Right cardiac atrium (tissue), 5 donors: ENCODE measurements at regions not wholly inside any gene's neighbourhood (a gene's known extent, or its start where the extent isn't known, plus 50 kb on each side); places are given as distances from the start of the nearest gene placed in this dataset.

Experiments
- ATAC-seq, 2 donors: fragments of 200-7000 bp; cut with Tn5 transposase; one replicate each; pipeline versions ENCODE4 v1.8.0 to v1.9.1; 2020; ENCODE audit warnings: moderate library complexity in 2 of 2, mild to moderate bottlenecking in 1 of 2
- DNase-seq, 3 donors: peaks; one replicate each; pipeline ENCODE4 v3.0.0-alpha.2; 2020
- H3K27ac ChIP-seq: one replicate; pipeline ENCODE4 v1.5.1; 2013; ENCODE audit warnings: mild to moderate bottlenecking, low read length, control low read depth, moderate library complexity
- H3K27me3 ChIP-seq: one replicate; pipeline ENCODE4 v1.6.1; 2013; ENCODE audit not compliant: control insufficient read depth, insufficient read depth
- H3K4me1 ChIP-seq: one replicate; pipeline ENCODE4 v1.6.1; 2013; ENCODE audit warnings: low read length; ENCODE audit not compliant: control insufficient read depth, insufficient read depth
- H3K4me3 ChIP-seq: one replicate; pipeline ENCODE4 v1.5.1; 2013; ENCODE audit warnings: low read length, control low read depth
- H3K9me3 ChIP-seq: one replicate; pipeline ENCODE4 v1.6.1; 2013; ENCODE audit warnings: low read length; ENCODE audit not compliant: control insufficient read depth
- WGBS: extraction: QIAGEN DNeasy Blood & Tissue Kit; methylation state at CpG from one replicate; pipeline ENCODE4 v1.1.7; 2013; 5-methylcytosine and 5-hydroxymethylcytosine counted together
- intact Hi-C, 4 donors: fragments of 100-400 bp; cut with DNase I; formaldehyde crosslinking; loops; one replicate each; pipeline versions ENCODE4 v1.11.0 to v1.14.0; 2022 to 2023
- donor health status: healthy with polysubstance abuse.
- donor health status: DM: no; HTN: yes; CAD: no.
- donor health status: DM: no; HTN: no; CAD: no.
- donor health status: DM: no; HTN: yes; CAD: no; lungs with severe emphysema.
- donor health status: DM: yes; HTN: yes; CAD: no.

- intact Hi-C loops: no loop called here
- Histone ChIP-seq H3K9me3 (no peaks in the 10 kb centered on the region), H3K27me3 (no peaks in the 10 kb centered on the region), H3K4me3 (no peak overlapping the region), H3K27ac (no peak overlapping the region), H3K4me1 (no peaks in the 10 kb centered on the region)
- ATAC-seq (no peak), DNase-seq (no peak)
Measured at GRCh38 chrX:137483554-137483953, 82.4 kb upstream of the ZIC3 start.

DNA sequence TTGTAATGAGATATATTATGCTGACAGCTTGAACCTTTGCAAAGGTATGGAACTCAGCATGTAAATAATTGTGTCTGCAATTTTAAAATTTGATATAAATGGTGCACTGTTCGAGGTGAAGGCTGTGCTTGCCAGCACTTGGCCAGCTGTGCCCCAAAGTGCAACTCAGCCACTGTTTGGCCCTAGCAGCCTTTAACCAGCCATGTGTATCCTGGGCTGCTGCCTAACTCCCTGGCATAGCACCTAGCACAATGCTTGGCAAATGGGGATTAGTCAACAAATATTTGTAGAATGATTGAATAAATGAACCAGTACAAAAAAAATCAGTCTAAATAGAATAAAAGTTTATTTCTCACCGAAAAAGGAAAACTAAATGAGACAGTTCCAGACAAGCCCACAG is 83.8 kb upstream of the ZIC3 start:
- Histone ChIP-seq H3K4me3 (no peak overlapping the region), H3K27ac (no peak overlapping the region), H3K9me3 (no peaks in the 10 kb centered on the region), H3K27me3 (no peaks in the 10 kb centered on the region), H3K4me1 (no peaks in the 10 kb centered on the region)
- WGBS: 62% methylated on average over 2 of the region's 2 CpGs
- no peak for ATAC-seq
- DNase-seq: no peak
- intact Hi-C loops: no loop called here

- no peak for DNase-seq
- no peak for ATAC-seq
- no peak overlapping the region for H3K27ac ChIP-seq
- H3K27me3 ChIP-seq: no peaks in the 10 kb centered on the region
- H3K4me1 ChIP-seq: no peaks in the 10 kb centered on the region
- H3K9me3 ChIP-seq: no peaks in the 10 kb centered on the region
- WGBS: 6% methylated on average over 2 of the region's 2 CpGs
- intact Hi-C loops: no loop called here
- H3K4me3 ChIP-seq: no peak overlapping the region
Measured at GRCh38 chrX:137479386-137479785, 86.5 kb upstream of the ZIC3 start.

- no peak overlapping the region for H3K4me3 ChIP-seq
- DNase-seq: no peak
- no peaks in the 10 kb centered on the region for H3K4me1 ChIP-seq
- WGBS: 85% methylated on average over 24 of the region's 24 CpGs
- no peak for ATAC-seq
- H3K27me3 ChIP-seq: no peaks in the 10 kb centered on the region
- intact Hi-C loops: no loop called here
- no peak overlapping the region for H3K27ac ChIP-seq
- H3K9me3 ChIP-seq: no peaks in the 10 kb centered on the region
Measured at GRCh38 chrX:137441711-137442110, 124.2 kb upstream of the ZIC3 start.

GRCh38 chrX:137432609-137433008 is 133.3 kb upstream of the ZIC3 start:
- ATAC-seq (no peak), DNase-seq (no peak)
- WGBS: 3% methylated on average over 1 of the region's 1 CpG
- Histone ChIP-seq H3K4me1 (no peaks in the 10 kb centered on the region), H3K27ac (no peak overlapping the region), H3K4me3 (no peak overlapping the region), H3K9me3 (no peaks in the 10 kb centered on the region), H3K27me3 (no peaks in the 10 kb centered on the region)
- intact Hi-C loops: no loop called here

- DNase-seq (no peak), ATAC-seq (no peak)
- H3K27me3 ChIP-seq: no peaks in the 10 kb centered on the region
- H3K4me1 ChIP-seq: no peaks in the 10 kb centered on the region
- no peak overlapping the region for H3K27ac ChIP-seq
- WGBS: 21% methylated on average over 2 of the region's 2 CpGs
- H3K9me3 ChIP-seq: no peaks in the 10 kb centered on the region
- no peak overlapping the region for H3K4me3 ChIP-seq
- intact Hi-C loops: no loop called here
Measured at GRCh38 chrX:137431693-137432488, 134.0 kb upstream of the ZIC3 start.

DNA sequence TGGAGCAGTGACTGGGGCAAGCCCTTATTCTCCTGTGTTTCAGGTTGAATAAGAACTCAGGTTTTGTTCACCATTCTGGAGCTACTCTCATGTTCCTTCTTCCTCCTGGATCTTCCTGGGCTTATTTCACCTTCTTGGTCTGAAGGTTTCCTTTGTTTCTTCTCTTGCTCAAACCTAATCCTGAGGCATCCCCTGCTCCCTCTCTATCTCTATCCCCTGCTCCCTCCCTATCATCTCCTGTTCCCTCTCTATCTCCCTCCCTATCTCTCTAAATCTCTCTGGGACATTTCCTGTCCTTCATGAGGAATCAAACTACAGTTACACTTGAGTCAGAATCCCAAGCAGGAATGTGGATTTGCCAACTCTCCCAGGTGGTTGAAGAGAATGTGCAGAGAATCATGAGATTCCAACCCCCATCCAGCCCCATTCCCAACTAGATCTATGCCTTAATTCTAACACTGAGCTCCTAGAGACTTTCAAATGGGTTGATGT is 134.9 kb upstream of the ZIC3 start:
- no peak for DNase-seq
- Histone ChIP-seq H3K4me1 (no peaks in the 10 kb centered on the region), H3K27ac (no peak overlapping the region), H3K9me3 (no peaks in the 10 kb centered on the region), H3K27me3 (no peaks in the 10 kb centered on the region), H3K4me3 (no peak overlapping the region)
- no peak for ATAC-seq
- intact Hi-C loops: no loop called here

- intact Hi-C loops: no loop called here
- Histone ChIP-seq H3K4me1 (no peaks in the 10 kb centered on the region), H3K9me3 (no peaks in the 10 kb centered on the region), H3K27me3 (no peaks in the 10 kb centered on the region), H3K27ac (no peak overlapping the region), H3K4me3 (no peak overlapping the region)
- WGBS: 1% methylated on average over 17 of the region's 17 CpGs
- DNase-seq (no peak), ATAC-seq (no peak)
Measured at GRCh38 chrX:137430301-137430700, 135.6 kb upstream of the ZIC3 start.

- ATAC-seq: no peak
- Histone ChIP-seq H3K4me3 (peak overlapping the region; percentile 82), H3K4me1 (no peaks in the 10 kb centered on the region), H3K27me3 (no peaks in the 10 kb centered on the region), H3K9me3 (no peaks in the 10 kb centered on the region), H3K27ac (no peak overlapping the region)
- 4% methylated on average over 44 of the region's 44 CpGs for WGBS
- peak in 1 of 3 donors; percentile 10 for DNase-seq
- intact Hi-C loops: no loop called here
Measured at GRCh38 chrX:137428766-137429591, 136.9 kb upstream of the ZIC3 start.

DNA sequence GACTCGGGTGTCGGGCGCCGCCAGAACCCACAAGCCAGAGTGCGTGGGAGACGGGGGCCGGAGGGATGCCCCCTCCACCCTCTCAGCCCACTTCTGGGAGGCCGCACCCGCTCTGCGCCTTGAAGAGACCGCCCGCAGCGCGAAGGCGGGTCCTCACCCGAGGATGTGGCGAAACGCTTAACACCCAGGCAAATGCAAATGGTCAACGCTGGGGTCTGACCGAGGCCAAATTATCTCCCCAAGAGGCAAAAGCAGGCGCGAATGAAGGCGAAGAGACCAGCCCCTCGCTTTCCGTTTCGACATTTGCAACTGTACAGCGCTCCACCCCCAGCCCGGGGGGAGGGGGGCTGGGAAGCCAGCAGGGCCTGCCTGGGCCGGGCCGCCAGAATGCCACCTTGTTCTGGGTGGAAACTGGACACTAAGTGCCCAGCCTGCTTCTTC is 137.7 kb upstream of the ZIC3 start:
- intact Hi-C loops: no loop called here
- no peak overlapping the region for H3K27ac ChIP-seq
- H3K4me3 ChIP-seq: peak overlapping the region; percentile 82
- H3K4me1 ChIP-seq: no peaks in the 10 kb centered on the region
- H3K27me3 ChIP-seq: no peaks in the 10 kb centered on the region
- no peaks in the 10 kb centered on the region for H3K9me3 ChIP-seq
- no peak for ATAC-seq
- 1% methylated on average over 30 of the region's 30 CpGs for WGBS
- DNase-seq: peak in 2 of 3 donors; percentile 20 to 53

DNA sequence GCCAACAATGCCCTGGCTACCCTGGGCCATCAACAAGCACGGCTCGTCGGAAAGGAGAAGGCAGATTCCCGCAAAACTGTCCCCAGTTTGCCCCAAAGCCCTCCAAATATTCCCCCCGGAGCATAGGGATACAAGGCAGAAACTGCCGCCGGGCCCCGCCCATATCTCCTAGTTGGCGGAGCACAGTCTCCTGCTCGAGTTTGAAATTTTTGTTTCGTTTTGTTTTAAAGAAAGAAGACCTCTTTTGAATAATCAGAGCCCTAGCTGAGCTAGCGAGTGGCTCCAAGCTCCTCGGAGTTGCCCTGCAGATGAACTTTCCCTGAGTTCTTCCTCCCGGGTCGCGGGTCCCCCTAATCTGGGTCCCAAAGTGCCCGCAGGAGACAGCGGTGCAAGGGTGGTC is 138.1 kb upstream of the ZIC3 start:
- under 1% methylated on average over 18 of the region's 18 CpGs for WGBS
- peak in 2 of 3 donors; percentile 42 to 52 for DNase-seq
- H3K4me3 ChIP-seq: peak overlapping the region; percentile 82
- no peak overlapping the region for H3K27ac ChIP-seq
- intact Hi-C loops: no loop called here
- no peaks in the 10 kb centered on the region for H3K9me3 ChIP-seq
- H3K27me3 ChIP-seq: no peaks in the 10 kb centered on the region
- H3K4me1 ChIP-seq: no peaks in the 10 kb centered on the region
- no peak for ATAC-seq
